PC-9 (cell line): ENCODE measurements at regions not wholly inside any gene's neighbourhood (a gene's known extent, or its start where the extent isn't known, plus 50 kb on each side); places are given as distances from the start of the nearest gene placed in this dataset.

Experiments used
- BruUV-seq: library from RNA; stranded (reverse); fragments of 400-500 nt; replicated peaks from 2 replicates; lab custom pipeline; 2021; lab: Mats Ljungman, UMichigan
- CTCF ChIA-PET: fragments of 300-600 bp; sonication (Branson Sonifier 250); formaldehyde crosslinking; loops from one replicate; lab custom pipeline; 2022; ENCODE audit warnings: antibody characterized with exemption; lab: Charles Lee
- POLR2A ChIA-PET: fragments of 300-600 bp; sonication (Branson Sonifier 250); formaldehyde crosslinking; loops from one replicate; lab custom pipeline; 2022; ENCODE audit warnings: antibody characterized with exemption; ENCODE audit not compliant: unreplicated experiment; lab: Charles Lee
- DNase-seq, 2 experiments: peaks; one replicate each; pipeline versions ENCODE4 v3.0.0 to v3.0.0-alpha.2; 2015 to 2022; ENCODE audit warnings: mixed read lengths in 1 of 2
- H2AFZ ChIP-seq: fragments of 200-600 bp; sonication (generic); 2 replicates; pipeline ENCODE4 v1.8.1; 2017; ENCODE audit warnings: antibody characterized with exemption
- H3F3A ChIP-seq: fragments of 200-600 bp; sonication (generic); 2 replicates; pipeline ENCODE4 v1.8.1; 2017; ENCODE audit warnings: antibody characterized with exemption, mild to moderate bottlenecking, low read depth; ENCODE audit not compliant: insufficient read depth
- H3K27ac ChIP-seq: fragments of 200-600 bp; sonication (generic); 2 replicates; pipeline ENCODE4 v1.6.1; 2016; ENCODE audit warnings: mixed run types
- H3K27me3 ChIP-seq: fragments of 200-600 bp; sonication (generic); 2 replicates; pipeline ENCODE4 v1.6.1; 2016; ENCODE audit warnings: low read depth, mixed run types; ENCODE audit not compliant: insufficient read depth
- H3K36me3 ChIP-seq: fragments of 200-600 bp; sonication (generic); 2 replicates; pipeline ENCODE4 v1.6.1; 2016; ENCODE audit warnings: low read depth, mixed run types
- H3K4me1 ChIP-seq: fragments of 200-600 bp; sonication (generic); replicated peaks from 2 replicates; pipeline ENCODE4 v1.6.1; 2016; ENCODE audit warnings: mixed run types; ENCODE audit not compliant: insufficient read depth
- H3K4me2 ChIP-seq: fragments of 200-600 bp; sonication (generic); 2 replicates; pipeline ENCODE4 v1.6.1; 2017; ENCODE audit warnings: mixed run types
- H3K4me3 ChIP-seq: fragments of 200-600 bp; sonication (generic); 2 replicates; pipeline ENCODE4 v1.6.1; 2016; ENCODE audit warnings: mixed run types
- H3K79me2 ChIP-seq: fragments of 200-600 bp; sonication (generic); 2 replicates; pipeline ENCODE4 v1.6.1; 2017; ENCODE audit warnings: low read depth, mixed run types
- H3K9me2 ChIP-seq: fragments of 200-600 bp; sonication (generic); 2 replicates; pipeline ENCODE4 v1.8.1; 2017; ENCODE audit warnings: mild to moderate bottlenecking; ENCODE audit not compliant: insufficient read depth
- H3K9me3 ChIP-seq: fragments of 200-600 bp; sonication (generic); 2 replicates; pipeline ENCODE4 v1.8.1; 2016; ENCODE audit warnings: low read depth; ENCODE audit not compliant: insufficient read depth
- H4K20me1 ChIP-seq: fragments of 200-600 bp; sonication (generic); 2 replicates; pipeline ENCODE4 v1.8.1; 2017; ENCODE audit not compliant: insufficient read depth
- CTCF ChIP-seq: fragments of 200-600 bp; sonication (generic); conservative IDR thresholded peaks from 2 replicates; pipeline ENCODE4 v1.6.1; 2017; ENCODE audit warnings: mixed run types, antibody characterized with exemption, mild to moderate bottlenecking, moderate library complexity
- EZH2 ChIP-seq: fragments of 200-600 bp; sonication (generic); IDR thresholded peaks from 2 replicates; pipeline ENCODE4 v1.8.0; 2017; ENCODE audit warnings: antibody characterized with exemption, low read depth
- intact Hi-C: fragments of 100-400 bp; cut with micrococcal nuclease; formaldehyde crosslinking; loops from one replicate; pipeline ENCODE4 v1.10.0; 2022; ENCODE audit not compliant: unreplicated experiment

- POLR2A ChIA-PET: no interaction called here
- Histone ChIP-seq H3F3A (no peaks in the 10 kb centered on the region), H3K4me1 (no peaks in the 10 kb centered on the region; the same call in 1 of the 2 replicates), H3K9me3 (no peaks in the 10 kb centered on the region), H3K79me2 (no peaks in the 10 kb centered on the region), H3K27me3 (no peaks in the 10 kb centered on the region), H3K4me2 (no peak overlapping the region), H3K9me2 (no peaks in the 10 kb centered on the region), H2AFZ (no peak overlapping the region), H3K4me3 (no peak overlapping the region), H3K27ac (no peak overlapping the region), H3K36me3 (no peaks in the 10 kb centered on the region), H4K20me1 (no peaks in the 10 kb centered on the region)
- BruUV-seq: no TSS peak
- CTCF ChIA-PET: no interaction called here
- DNase-seq: no peak
- TF ChIP-seq EZH2 (no peak), CTCF (no peak)
- intact Hi-C loops: no loop called here
Observed at GRCh38 chr20:16926626-16927430, 178.7 kb downstream of the OTOR start.

GRCh38 chr20:16929756-16930155 is 181.6 kb downstream of the OTOR start:
- ChIA-PET CTCF (no interaction called here), POLR2A (no interaction called here)
- no peaks in the 10 kb centered on the region for H3K36me3 ChIP-seq
- H3K9me3 ChIP-seq: no peaks in the 10 kb centered on the region
- no peak overlapping the region for H3K4me2 ChIP-seq
- DNase-seq: no peak
- H3K4me1 ChIP-seq: no peaks in the 10 kb centered on the region
- intact Hi-C loops: no loop called here
- no peak overlapping the region for H3K4me3 ChIP-seq
- BruUV-seq: no TSS peak
- H3F3A ChIP-seq: no peaks in the 10 kb centered on the region
- no peak overlapping the region for H3K27ac ChIP-seq
- no peaks in the 10 kb centered on the region for H3K79me2 ChIP-seq
- no peaks in the 10 kb centered on the region for H4K20me1 ChIP-seq
- no peaks in the 10 kb centered on the region; the same call in 1 of the 2 replicates for H3K27me3 ChIP-seq
- no peak overlapping the region for H2AFZ ChIP-seq
- no peaks in the 10 kb centered on the region for H3K9me2 ChIP-seq
- no peak for TF ChIP-seq EZH2
- TF ChIP-seq CTCF: no peak

- Histone ChIP-seq H3K4me3 (no peak overlapping the region), H2AFZ (no peak overlapping the region), H3K4me1 (no peaks in the 10 kb centered on the region), H3K79me2 (no peaks in the 10 kb centered on the region), H3K9me2 (no peaks in the 10 kb centered on the region), H4K20me1 (no peaks in the 10 kb centered on the region), H3K27me3 (no peaks in the 10 kb centered on the region; the same call in 1 of the 2 replicates), H3F3A (no peaks in the 10 kb centered on the region), H3K4me2 (no peak overlapping the region), H3K36me3 (no peaks in the 10 kb centered on the region), H3K27ac (no peak overlapping the region), H3K9me3 (no peaks in the 10 kb centered on the region)
- CTCF ChIA-PET: no interaction called here
- TF ChIP-seq EZH2 (no peak), CTCF (no peak)
- POLR2A ChIA-PET: no interaction called here
- no peak for DNase-seq
- intact Hi-C loops: no loop called here
- BruUV-seq: no TSS peak
Observed at GRCh38 chr20:16930656-16931055, 182.5 kb downstream of the OTOR start.
